ENCODE measurements at regions not wholly inside any gene's neighbourhood (a gene's known extent, or its start where the extent isn't known, plus 50 kb on each side); places are given as distances from the start of the nearest gene placed in this dataset.

- DNase-seq = peak; percentile 2 to 11
- TF ChIP-seq POLR2A (IDR thresholded peaks at IDR 0.05; ENCODE audit: low read length) (no peak), GATA1 (IDR thresholded peaks at IDR 0.05; ENCODE audit: low read depth, low read length) (no peak)
Observed at GRCh38 chr5:100479079-100479688, 56.0 kb upstream of the FAM174A start.

- TF ChIP-seq GATA1 (IDR thresholded peaks at IDR 0.05; ENCODE audit: low read depth, low read length) (no peak), POLR2A (IDR thresholded peaks at IDR 0.05; ENCODE audit: low read length) (no peak)
- no peak for DNase-seq
Observed at GRCh38 chr5:100472091-100472490, 63.1 kb upstream of the FAM174A start.

- DNase-seq = no peak
- TF ChIP-seq POLR2A (IDR thresholded peaks at IDR 0.05; ENCODE audit: low read length) = no peak
- no peak for TF ChIP-seq GATA1 (IDR thresholded peaks at IDR 0.05; ENCODE audit: low read depth, low read length)
Observed at GRCh38 chr5:100469767-100470166, 65.4 kb upstream of the FAM174A start.

- TF ChIP-seq POLR2A (IDR thresholded peaks at IDR 0.05; ENCODE audit: low read length) = no peak
- no peak for DNase-seq
Observed at GRCh38 chr5:100464418-100464817, 70.8 kb upstream of the FAM174A start.

DNA sequence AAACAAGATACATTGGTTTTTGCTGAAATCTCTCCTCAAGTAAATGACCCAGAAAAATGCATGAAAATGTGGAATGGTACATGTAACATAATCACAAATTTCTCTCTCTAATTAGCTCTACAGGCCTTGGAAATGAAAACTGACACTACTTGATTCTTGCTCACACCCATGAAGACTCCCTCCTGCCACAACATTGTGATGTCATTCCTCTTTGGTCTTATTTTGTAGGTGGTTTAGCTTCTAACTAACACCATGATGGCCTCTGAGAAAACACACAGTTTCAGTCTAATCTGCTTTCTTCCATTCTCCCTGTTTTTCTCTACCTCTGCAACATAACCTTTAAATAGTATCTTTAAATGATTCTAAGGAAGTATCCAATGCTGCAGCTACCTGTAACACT is 78.6 kb upstream of the FAM174A start:
- DNase-seq = no peak
- TF ChIP-seq GATA1 (IDR thresholded peaks at IDR 0.05; ENCODE audit: low read depth, low read length) (no peak), POLR2A (IDR thresholded peaks at IDR 0.05; ENCODE audit: low read length) (no peak)

DNA sequence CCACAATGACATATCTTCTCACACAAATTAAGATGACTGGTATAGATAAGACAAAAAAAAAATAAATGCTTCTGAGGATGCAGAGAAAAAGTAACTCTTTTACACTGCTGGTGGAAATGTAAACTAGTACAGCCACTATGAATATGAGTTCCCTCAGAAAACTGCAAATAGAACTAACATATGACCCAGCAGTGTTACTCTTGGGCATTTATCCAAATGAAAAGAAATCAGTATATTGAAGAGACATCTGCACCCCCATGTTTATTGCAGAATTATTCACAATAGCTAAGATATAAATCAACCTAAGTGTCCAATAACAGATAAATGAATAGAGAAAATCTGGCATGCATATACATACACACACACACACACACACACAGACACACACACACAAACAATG is 83.0 kb upstream of the FAM174A start:
- TF ChIP-seq GATA1 (IDR thresholded peaks at IDR 0.05; ENCODE audit: low read depth, low read length) = no peak
- TF ChIP-seq POLR2A (IDR thresholded peaks at IDR 0.05; ENCODE audit: low read length) = no peak
- DNase-seq = no peak

DNA sequence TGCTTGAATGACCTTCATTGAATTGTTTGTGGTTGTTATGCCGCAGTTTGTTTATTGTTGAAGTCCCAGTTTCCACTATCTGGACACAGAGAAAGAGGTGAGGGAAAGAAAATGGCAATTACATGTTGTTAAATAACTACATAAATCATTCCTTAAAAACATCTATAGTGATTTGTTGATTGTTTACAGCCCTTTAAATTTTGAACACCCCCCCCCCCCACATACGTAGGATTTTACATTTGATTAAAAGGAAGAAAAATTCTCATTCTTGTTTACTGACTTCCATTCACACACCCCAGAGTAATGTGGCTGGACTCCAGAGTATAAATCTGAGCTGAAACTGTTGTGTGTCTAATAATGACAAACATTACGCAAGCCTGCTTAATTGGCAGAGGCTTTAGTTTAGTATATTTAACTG is 87.1 kb upstream of the FAM174A start:
- no peak for DNase-seq
- TF ChIP-seq POLR2A (IDR thresholded peaks at IDR 0.05; ENCODE audit: low read length) (no peak), GATA1 (IDR thresholded peaks at IDR 0.05; ENCODE audit: low read depth, low read length) (no peak)

DNA sequence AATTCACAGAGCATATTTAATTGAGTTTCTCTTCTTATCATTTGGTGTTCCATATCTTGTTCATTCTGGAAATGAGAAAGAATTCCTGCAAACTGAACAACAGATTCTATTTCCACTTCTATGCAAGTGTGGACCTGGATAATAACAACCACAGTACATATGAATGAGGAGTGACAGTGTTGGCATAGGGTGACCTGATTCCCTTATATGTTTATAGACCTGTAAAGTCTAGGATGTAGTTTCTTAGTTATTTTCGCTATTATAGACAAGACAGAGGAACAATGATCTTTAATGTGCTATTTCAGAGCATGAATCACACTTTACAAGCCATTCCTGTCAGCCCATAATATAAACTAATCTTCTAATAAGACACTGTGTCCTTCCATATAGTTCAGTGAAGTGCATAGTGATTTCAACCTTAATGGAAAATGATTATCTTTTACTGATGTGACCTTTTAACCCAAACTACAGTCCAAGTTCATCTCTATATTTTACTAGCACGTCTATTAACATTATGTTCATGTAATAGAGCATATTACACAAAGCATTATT is 88.2 kb upstream of the FAM174A start:
- DNase-seq = no peak
- TF ChIP-seq POLR2A (IDR thresholded peaks at IDR 0.05; ENCODE audit: low read length) = no peak
- no peak for TF ChIP-seq GATA1 (IDR thresholded peaks at IDR 0.05; ENCODE audit: low read depth, low read length)

DNA sequence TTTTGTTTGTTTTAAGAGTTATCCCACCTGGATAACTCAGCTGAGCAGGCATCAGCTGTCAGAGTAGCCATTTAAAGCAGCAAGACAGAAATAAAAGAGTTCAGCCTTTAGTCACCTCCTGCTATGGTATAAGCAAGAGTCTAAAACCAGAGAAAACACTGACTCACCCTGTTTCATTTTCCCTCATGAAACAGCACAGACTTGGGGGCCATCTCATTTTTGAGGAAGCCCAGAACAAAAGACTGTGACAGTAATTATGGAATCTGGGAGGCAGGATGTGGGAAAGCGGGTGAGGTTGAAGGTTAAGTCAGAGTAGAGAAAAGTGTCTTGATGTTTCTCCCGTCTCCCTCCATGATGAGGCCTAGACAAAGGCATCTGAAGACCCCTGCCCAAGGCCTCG is 90.2 kb upstream of the FAM174A start:
- no peak for DNase-seq
- TF ChIP-seq GATA1 (IDR thresholded peaks at IDR 0.05; ENCODE audit: low read depth, low read length) = no peak
- no peak for TF ChIP-seq POLR2A (IDR thresholded peaks at IDR 0.05; ENCODE audit: low read length)

DNA sequence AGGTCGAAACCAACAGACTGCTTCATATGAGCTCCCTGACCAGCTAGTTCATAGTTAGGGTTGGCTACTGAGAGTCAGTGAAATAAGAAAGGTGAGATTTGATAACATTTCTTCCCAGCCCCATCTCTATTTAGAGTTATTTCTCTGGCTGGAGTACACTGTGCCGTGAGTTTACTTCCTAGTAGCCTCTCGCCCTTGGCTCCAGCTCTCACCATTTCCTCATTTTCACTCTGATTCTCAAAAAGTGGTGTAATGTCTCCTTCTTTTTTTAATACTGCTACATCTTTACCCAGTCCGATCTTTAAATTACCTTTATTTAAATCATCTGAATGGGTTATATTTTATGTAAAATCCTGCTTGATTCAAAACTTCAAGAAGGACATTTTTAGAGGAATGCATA is 100.4 kb upstream of the FAM174A start:
- TF ChIP-seq POLR2A (IDR thresholded peaks at IDR 0.05; ENCODE audit: low read length) (no peak), GATA1 (IDR thresholded peaks at IDR 0.05; ENCODE audit: low read depth, low read length) (no peak)
- DNase-seq = no peak

GRCh38 chr5:100432741-100433140 is 102.4 kb upstream of the FAM174A start:
- no peak for TF ChIP-seq GATA1 (IDR thresholded peaks at IDR 0.05; ENCODE audit: low read depth, low read length)
- TF ChIP-seq POLR2A (IDR thresholded peaks at IDR 0.05; ENCODE audit: low read length) = no peak
- no peak for DNase-seq

DNA sequence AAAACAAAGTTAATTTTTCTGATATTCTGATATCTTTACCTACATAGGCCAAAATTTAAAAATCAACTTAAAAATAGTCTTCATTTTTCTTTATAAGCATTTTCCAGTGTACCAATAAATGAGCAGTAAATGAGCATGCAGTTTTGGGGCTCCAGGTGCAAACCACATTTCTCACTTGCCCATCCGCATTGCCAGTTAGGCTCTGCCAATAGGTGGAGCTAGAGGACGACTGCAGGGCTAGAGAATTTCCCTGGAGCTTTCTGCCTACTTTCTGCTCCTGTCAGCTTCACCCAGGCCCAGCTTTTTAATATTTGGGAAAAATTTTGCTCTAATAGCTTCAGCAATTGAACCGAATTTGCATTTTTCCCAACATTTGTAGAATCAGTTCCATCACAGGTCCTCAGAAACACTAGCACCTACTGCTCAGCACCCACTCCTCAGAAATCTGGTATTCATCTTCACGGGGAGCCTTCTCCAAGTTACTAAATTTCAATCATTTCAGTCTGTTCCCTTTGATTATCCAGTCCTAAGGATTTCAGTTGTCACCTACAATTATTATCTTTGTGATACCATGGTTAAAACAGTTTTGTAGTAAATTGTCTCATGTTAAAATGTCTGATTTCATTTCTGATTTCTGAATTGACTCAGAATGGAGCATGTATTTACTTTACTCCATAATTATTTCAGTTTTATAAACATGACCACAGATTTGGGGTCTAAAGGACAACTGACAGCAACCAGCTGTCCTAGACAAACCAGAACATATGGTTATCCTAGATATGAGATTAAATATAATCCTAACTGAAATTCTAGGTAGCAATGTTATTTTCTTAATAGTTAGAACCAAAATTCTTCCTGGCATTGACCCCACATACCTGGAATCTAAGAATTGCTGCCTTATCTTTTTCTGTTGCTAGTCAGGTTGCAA is 104.6 kb upstream of the FAM174A start:
- peak; percentile 32 to 61 for DNase-seq
- TF ChIP-seq POLR2A (IDR thresholded peaks at IDR 0.05; ENCODE audit: low read length) (no peak), GATA1 (IDR thresholded peaks at IDR 0.05; ENCODE audit: low read depth, low read length) (no peak)

DNA sequence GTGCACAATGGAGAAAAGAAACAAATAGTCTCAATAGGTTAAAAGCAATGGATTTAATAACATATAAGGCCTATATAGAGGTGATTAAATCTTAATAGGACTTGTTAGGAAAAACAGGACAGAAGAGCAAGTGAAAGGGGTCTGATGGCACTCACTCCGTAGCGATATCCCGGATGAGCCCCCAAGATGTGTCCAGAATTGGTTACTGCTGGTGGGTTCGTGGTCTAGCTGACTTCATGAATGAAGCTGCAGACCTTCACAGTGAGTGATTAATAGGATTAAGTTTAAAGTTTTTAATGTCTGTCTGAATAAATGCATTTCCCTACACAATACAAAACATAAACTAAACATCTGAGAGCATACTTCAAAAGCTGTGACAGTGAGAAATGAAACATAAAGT is 110.4 kb upstream of the FAM174A start:
- no peak for DNase-seq
- TF ChIP-seq POLR2A (IDR thresholded peaks at IDR 0.05; ENCODE audit: low read length) = no peak
- no peak for TF ChIP-seq GATA1 (IDR thresholded peaks at IDR 0.05; ENCODE audit: low read depth, low read length)

DNA sequence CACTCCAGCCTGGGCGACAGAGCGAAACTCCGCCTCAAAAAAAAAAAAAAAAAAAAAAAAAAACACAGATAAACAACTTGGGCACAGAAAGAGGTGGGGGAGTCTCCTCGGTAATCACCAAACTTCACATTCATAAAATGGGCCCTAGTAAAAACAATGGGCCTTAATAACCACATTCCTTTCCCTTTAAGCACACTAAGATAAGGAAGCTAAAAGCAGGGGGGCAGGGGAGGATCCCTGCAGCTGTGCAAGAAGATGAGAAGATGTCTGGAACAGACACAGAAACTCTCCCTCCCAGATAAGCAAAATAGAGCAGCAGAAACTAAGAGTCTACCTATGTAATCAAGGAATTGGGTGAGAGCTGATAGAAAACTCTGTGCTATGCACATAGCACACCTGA is 111.2 kb upstream of the FAM174A start:
- TF ChIP-seq GATA1 (IDR thresholded peaks at IDR 0.05; ENCODE audit: low read depth, low read length) = no peak
- TF ChIP-seq POLR2A (IDR thresholded peaks at IDR 0.05; ENCODE audit: low read length) = no peak
- peak; percentile 66 to 91 for DNase-seq

Measured in erythroblast (primary cell).